DND-41 (cell line): ENCODE measurements at regions not wholly inside any gene's neighbourhood (a gene's known extent, or its start where the extent isn't known, plus 50 kb on each side); places are given as distances from the start of the nearest gene placed in this dataset.

Experiments
- EZH2 ChIP-seq: IDR thresholded peaks from 3 replicates; pipeline ENCODE4 v1.6.1; 2012; ENCODE audit warnings: borderline replicate concordance, low read depth, mild to moderate bottlenecking, moderate library complexity, low read length, inconsistent platforms; ENCODE audit not compliant: severe bottlenecking
- TF ChIP-seq, protein P1 (sequence below): IDR thresholded peaks from 2 replicates; pipeline ENCODE4 v1.5.1; 2012; ENCODE audit warnings: borderline replicate concordance, low read length, moderate library complexity, mild to moderate bottlenecking; ENCODE audit not compliant: poor library complexity, severe bottlenecking; ENCODE audit errors: extremely low read depth

DNA sequence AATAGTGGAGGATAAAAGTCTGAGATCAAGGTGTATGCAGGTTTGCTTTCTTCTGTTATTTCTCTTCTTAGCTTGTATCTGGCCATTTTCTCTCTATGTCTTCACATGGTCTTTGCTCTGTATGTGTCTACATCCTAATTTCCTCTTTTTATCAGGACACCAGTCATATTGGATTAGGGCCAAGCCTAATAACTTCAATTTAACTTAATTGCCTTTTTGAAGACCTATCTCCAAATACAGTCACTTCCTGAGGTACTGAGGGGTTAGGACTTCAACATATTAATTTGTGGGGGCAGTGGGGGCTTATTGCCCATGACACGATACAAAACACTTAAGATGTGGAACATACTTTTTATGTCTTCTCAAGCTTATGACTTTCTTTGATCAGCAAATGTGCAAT is 632.9 kb upstream of the CELF4 start:
- TF ChIP-seq, protein P1, sequence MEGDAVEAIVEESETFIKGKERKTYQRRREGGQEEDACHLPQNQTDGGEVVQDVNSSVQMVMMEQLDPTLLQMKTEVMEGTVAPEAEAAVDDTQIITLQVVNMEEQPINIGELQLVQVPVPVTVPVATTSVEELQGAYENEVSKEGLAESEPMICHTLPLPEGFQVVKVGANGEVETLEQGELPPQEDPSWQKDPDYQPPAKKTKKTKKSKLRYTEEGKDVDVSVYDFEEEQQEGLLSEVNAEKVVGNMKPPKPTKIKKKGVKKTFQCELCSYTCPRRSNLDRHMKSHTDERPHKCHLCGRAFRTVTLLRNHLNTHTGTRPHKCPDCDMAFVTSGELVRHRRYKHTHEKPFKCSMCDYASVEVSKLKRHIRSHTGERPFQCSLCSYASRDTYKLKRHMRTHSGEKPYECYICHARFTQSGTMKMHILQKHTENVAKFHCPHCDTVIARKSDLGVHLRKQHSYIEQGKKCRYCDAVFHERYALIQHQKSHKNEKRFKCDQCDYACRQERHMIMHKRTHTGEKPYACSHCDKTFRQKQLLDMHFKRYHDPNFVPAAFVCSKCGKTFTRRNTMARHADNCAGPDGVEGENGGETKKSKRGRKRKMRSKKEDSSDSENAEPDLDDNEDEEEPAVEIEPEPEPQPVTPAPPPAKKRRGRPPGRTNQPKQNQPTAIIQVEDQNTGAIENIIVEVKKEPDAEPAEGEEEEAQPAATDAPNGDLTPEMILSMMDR = no peak
- no peak for TF ChIP-seq EZH2
